HG02763 (cell line): ENCODE measurements at regions not wholly inside any gene's neighbourhood (a gene's known extent, or its start where the extent isn't known, plus 50 kb on each side); places are given as distances from the start of the nearest gene placed in this dataset.

ENCODE experiments used
- ATAC-seq: cut with Tn5 transposase; IDR thresholded peaks from one replicate; pipeline ENCODE4 v1.9.1; 2021; ENCODE audit warnings: mild to moderate bottlenecking, moderate library complexity; ENCODE audit not compliant: unreplicated experiment

GRCh38 chr14:86491743-86492142 lies 961.8 kb downstream of the FLRT2 start:
- no peak for ATAC-seq

GRCh38 chr14:86481104-86481503 lies 951.2 kb downstream of the FLRT2 start:
- no peak for ATAC-seq

- ATAC-seq: no peak
These were observed 934.4 kb downstream of the FLRT2 start for GRCh38 chr14:86464341-86464740.

GRCh38 chr14:86462193-86462753 lies 932.3 kb downstream of the FLRT2 start:
- ATAC-seq: no peak

- ATAC-seq: no peak
These were observed 927.7 kb downstream of the FLRT2 start for GRCh38 chr14:86457481-86458135.

GRCh38 chr14:86450085-86450484 lies 920.1 kb downstream of the FLRT2 start:
- no peak for ATAC-seq

- ATAC-seq: no peak
These were observed 912.2 kb downstream of the FLRT2 start for GRCh38 chr14:86442135-86442534.

GRCh38 chr14:86430853-86431252 lies 900.9 kb downstream of the FLRT2 start:
- no peak for ATAC-seq

GRCh38 chr14:86423214-86423613 lies 893.3 kb downstream of the FLRT2 start:
- ATAC-seq: no peak

- ATAC-seq: no peak
These were observed 890.2 kb downstream of the FLRT2 start for GRCh38 chr14:86420131-86420530.

- ATAC-seq: no peak
These were observed 884.2 kb downstream of the FLRT2 start for GRCh38 chr14:86414146-86414545.

GRCh38 chr14:86404989-86405649 lies 875.2 kb downstream of the FLRT2 start:
- no peak for ATAC-seq

- ATAC-seq: no peak
These were observed 874.5 kb downstream of the FLRT2 start for GRCh38 chr14:86404425-86404824.

GRCh38 chr14:86402545-86402944 lies 872.6 kb downstream of the FLRT2 start:
- ATAC-seq: no peak

- no peak for ATAC-seq
These were observed 861.1 kb downstream of the FLRT2 start for GRCh38 chr14:86391085-86391484.

GRCh38 chr14:86388216-86388615 lies 858.3 kb downstream of the FLRT2 start:
- no peak for ATAC-seq

GRCh38 chr14:86373886-86374285 lies 843.9 kb downstream of the FLRT2 start:
- no peak for ATAC-seq

- no peak for ATAC-seq
These were observed 842.5 kb downstream of the FLRT2 start for GRCh38 chr14:86372402-86372801.

GRCh38 chr14:86364634-86365033 lies 834.7 kb downstream of the FLRT2 start:
- no peak for ATAC-seq

- no peak for ATAC-seq
These were observed 833.6 kb downstream of the FLRT2 start for GRCh38 chr14:86363576-86363975.

- ATAC-seq: no peak
These were observed 833.1 kb downstream of the FLRT2 start for GRCh38 chr14:86363047-86363446.

- ATAC-seq: no peak
These were observed 827.9 kb downstream of the FLRT2 start for GRCh38 chr14:86357876-86358275.
